ENCODE measurements at regions not wholly inside any gene's neighbourhood (a gene's known extent, or its start where the extent isn't known, plus 50 kb on each side); places are given as distances from the start of the nearest gene placed in this dataset.

GRCh38 chr6:137802408-137803182, 64.5 kb upstream of the TNFAIP3 start:
- Histone ChIP-seq H3K27me3 (ENCODE audit: control insufficient read depth, insufficient read depth, low read length) (no peaks in the 10 kb centered on the region), H3K9ac (ENCODE audit: low read length in 3 of 3) (no peak overlapping the region), H3K4me3 (ENCODE audit: low read length in 3 of 3) (no peak overlapping the region), H3K4me1 (ENCODE audit: control insufficient read depth in 2 of 3, insufficient read depth in 2 of 3, low read depth in 1 of 3, low read length in 3 of 3) (peaks cover 0 to 7% (median 4%) of the 10 kb centered on the region in 3 donors), H3K36me3 (ENCODE audit: control insufficient read depth in 2 of 3, insufficient read depth in 3 of 3, low read length in 3 of 3) (no peaks in the 10 kb centered on the region), H3K9me3 (ENCODE audit: control insufficient read depth in 2 of 3, insufficient read depth in 1 of 3, low read length in 3 of 3) (no peaks in the 10 kb centered on the region), H3K27ac (ENCODE audit: low read depth in 2 of 2, low read length in 2 of 2) (no peak overlapping the region)
- DNase-seq: no peak
- TF ChIP-seq CTCF (IDR thresholded peaks at IDR 0.05; ENCODE audit: borderline replicate concordance, extremely low read depth, insufficient read depth): no peak
- intact Hi-C loops (cut with DNase I): no loop called here
- FAIRE-seq: no peak

GRCh38 chr6:137804637-137805036, 62.4 kb upstream of the TNFAIP3 start:
- H3K9ac ChIP-seq (ENCODE audit: low read length in 3 of 3): no peak overlapping the region
- intact Hi-C loops (cut with DNase I): no loop called here
- H3K4me1 ChIP-seq (ENCODE audit: control insufficient read depth in 2 of 3, insufficient read depth in 2 of 3, low read depth in 1 of 3, low read length in 3 of 3): peaks cover 0 to 7% (median 4%) of the 10 kb centered on the region in 3 donors
- H3K27me3 ChIP-seq (ENCODE audit: control insufficient read depth, insufficient read depth, low read length): no peaks in the 10 kb centered on the region
- peak overlapping the region in 1 of 2 donors; percentile 44 for H3K27ac ChIP-seq (ENCODE audit: low read depth in 2 of 2, low read length in 2 of 2)
- no peak overlapping the region for H3K4me3 ChIP-seq (ENCODE audit: low read length in 3 of 3)
- peak in 2 of 5 donors; percentile 23 to 67 for DNase-seq
- no peaks in the 10 kb centered on the region for H3K36me3 ChIP-seq (ENCODE audit: control insufficient read depth in 2 of 3, insufficient read depth in 3 of 3, low read length in 3 of 3)
- no peak for FAIRE-seq
- TF ChIP-seq CTCF (IDR thresholded peaks at IDR 0.05; ENCODE audit: borderline replicate concordance, extremely low read depth, insufficient read depth): no peak
- H3K9me3 ChIP-seq (ENCODE audit: control insufficient read depth in 2 of 3, insufficient read depth in 1 of 3, low read length in 3 of 3): no peaks in the 10 kb centered on the region

- H3K4me1 ChIP-seq (ENCODE audit: control insufficient read depth in 2 of 3, insufficient read depth in 2 of 3, low read depth in 1 of 3, low read length in 3 of 3): peaks cover 0 to 7% (median 4%) of the 10 kb centered on the region in 3 donors
- intact Hi-C loops (cut with DNase I): no loop called here
- H3K9ac ChIP-seq (ENCODE audit: low read length in 3 of 3): no peak overlapping the region
- H3K4me3 ChIP-seq (ENCODE audit: low read length in 3 of 3): no peak overlapping the region
- TF ChIP-seq CTCF (IDR thresholded peaks at IDR 0.05; ENCODE audit: borderline replicate concordance, extremely low read depth, insufficient read depth): no peak
- H3K27ac ChIP-seq (ENCODE audit: low read depth in 2 of 2, low read length in 2 of 2): no peak overlapping the region
- DNase-seq: peak in 1 of 5 donors; percentile 28
- FAIRE-seq: no peak
- no peaks in the 10 kb centered on the region for H3K36me3 ChIP-seq (ENCODE audit: control insufficient read depth in 2 of 3, insufficient read depth in 3 of 3, low read length in 3 of 3)
- no peaks in the 10 kb centered on the region for H3K27me3 ChIP-seq (ENCODE audit: control insufficient read depth, insufficient read depth, low read length)
- no peaks in the 10 kb centered on the region for H3K9me3 ChIP-seq (ENCODE audit: control insufficient read depth in 2 of 3, insufficient read depth in 1 of 3, low read length in 3 of 3)
These were observed 61.4 kb upstream of the TNFAIP3 start for GRCh38 chr6:137805622-137806021.
